ENCODE measurements at regions not wholly inside any gene's neighbourhood (a gene's known extent, or its start where the extent isn't known, plus 50 kb on each side); places are given as distances from the start of the nearest gene placed in this dataset.

- WGBS, 2 donors, result 45 to 46% methylated on average over 1 of the region's 1 CpG
- no peaks in the 10 kb centered on the region for H3K4me1 ChIP-seq
- no peak overlapping the region for H3K27ac ChIP-seq
- H3K9me3 ChIP-seq, result no peaks in the 10 kb centered on the region
- no peaks in the 10 kb centered on the region for H3K27me3 ChIP-seq
- intact Hi-C loops (cut with DNase I), result no loop called here
- no peak for ATAC-seq
- no peak for TF ChIP-seq CTCF (IDR thresholded peaks at IDR 0.05)
- FAIRE-seq, result no peak
- no peak overlapping the region for H3K4me3 ChIP-seq
- no peaks in the 10 kb centered on the region for H3K36me3 ChIP-seq
- no peak for DNase-seq
Observed at GRCh38 chrX:137982472-137983172, 416.7 kb downstream of the ZIC3 start.

GRCh38 chrX:137988470-137988869 is 422.5 kb downstream of the ZIC3 start:
- DNase-seq (no peak), FAIRE-seq (no peak), ATAC-seq (no peak)
- no peaks in the 10 kb centered on the region for H3K4me1 ChIP-seq
- intact Hi-C loops (cut with DNase I), result no loop called here
- H3K36me3 ChIP-seq, result no peaks in the 10 kb centered on the region
- 79 to 82% methylated on average over 1 of the region's 1 CpG for WGBS, 2 donors
- H3K9me3 ChIP-seq, result no peaks in the 10 kb centered on the region
- no peak overlapping the region for H3K4me3 ChIP-seq
- TF ChIP-seq CTCF (IDR thresholded peaks at IDR 0.05), result no peak
- H3K27me3 ChIP-seq, result peaks cover 0 to 4% (median 0%) of the 10 kb centered on the region in 4 donors
- no peak overlapping the region for H3K27ac ChIP-seq

DNA sequence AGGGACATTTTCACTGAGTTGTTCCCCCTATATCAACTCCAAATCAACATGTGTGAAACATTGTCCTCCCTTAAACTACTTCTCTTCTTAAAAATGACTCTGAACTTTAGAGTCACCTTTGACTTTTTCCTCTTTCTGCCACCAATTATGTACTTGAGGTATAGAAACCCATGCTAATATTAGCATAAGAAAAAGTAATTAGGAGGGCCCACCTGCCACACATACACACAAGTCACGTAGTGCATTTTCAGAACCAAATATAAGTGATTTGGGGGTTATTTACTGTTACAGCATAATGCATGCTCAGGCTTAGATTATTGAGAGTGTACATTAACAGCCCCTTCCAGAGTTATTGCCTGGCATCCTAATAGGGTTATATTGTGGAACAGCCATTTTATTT is 432.7 kb downstream of the ZIC3 start:
- WGBS, 2 donors, result 49 to 54% methylated on average over 1 of the region's 1 CpG
- H3K4me3 ChIP-seq, result no peak overlapping the region
- FAIRE-seq (no peak), DNase-seq (no peak), ATAC-seq (no peak)
- H3K27me3 ChIP-seq, result peaks cover 0 to 11% (median 0%) of the 10 kb centered on the region in 4 donors
- no peaks in the 10 kb centered on the region for H3K9me3 ChIP-seq
- no peak for TF ChIP-seq CTCF (IDR thresholded peaks at IDR 0.05)
- no peaks in the 10 kb centered on the region for H3K36me3 ChIP-seq
- no peaks in the 10 kb centered on the region for H3K4me1 ChIP-seq
- H3K27ac ChIP-seq, result no peak overlapping the region
- intact Hi-C loops (cut with DNase I), result no loop called here

DNA sequence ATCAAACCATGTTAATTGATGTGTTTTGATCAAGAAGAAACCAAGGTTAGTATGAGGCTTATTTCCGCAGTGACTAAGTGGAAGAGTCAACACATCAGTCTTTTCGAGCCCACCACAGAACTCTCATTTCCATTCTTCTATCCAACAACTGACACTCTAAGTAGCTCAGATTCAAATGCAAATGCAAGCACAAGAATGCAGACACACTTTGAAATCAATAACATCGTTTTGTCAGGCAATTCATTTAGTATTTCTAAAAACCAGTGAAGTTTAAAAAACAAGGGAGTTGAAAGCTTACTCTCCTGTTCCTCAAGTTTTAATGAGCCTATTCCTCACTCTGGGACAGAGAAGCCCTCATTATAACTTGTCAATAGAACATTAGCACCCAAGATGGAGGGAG is 433.1 kb downstream of the ZIC3 start:
- Histone ChIP-seq H3K27ac (no peak overlapping the region), H3K9me3 (no peaks in the 10 kb centered on the region), H3K4me1 (no peaks in the 10 kb centered on the region), H3K36me3 (no peaks in the 10 kb centered on the region), H3K27me3 (peaks cover 0 to 11% (median 0%) of the 10 kb centered on the region in 4 donors), H3K4me3 (no peak overlapping the region)
- WGBS, 2 donors, result 32 to 36% methylated on average over 3 of the region's 3 CpGs
- no peak for FAIRE-seq
- DNase-seq, result no peak
- intact Hi-C loops (cut with DNase I), result no loop called here
- no peak for TF ChIP-seq CTCF (IDR thresholded peaks at IDR 0.05)
- ATAC-seq, result no peak

GRCh38 chrX:137999552-137999951 is 433.6 kb downstream of the ZIC3 start:
- H3K9me3 ChIP-seq, result no peaks in the 10 kb centered on the region
- no peaks in the 10 kb centered on the region for H3K4me1 ChIP-seq
- H3K27me3 ChIP-seq, result peaks cover 0 to 11% (median 0%) of the 10 kb centered on the region in 4 donors
- DNase-seq, result no peak
- no peak overlapping the region for H3K27ac ChIP-seq
- WGBS, 2 donors, result 18 to 23% methylated on average over 3 of the region's 3 CpGs
- TF ChIP-seq CTCF (IDR thresholded peaks at IDR 0.05), result no peak
- intact Hi-C loops (cut with DNase I), result no loop called here
- H3K4me3 ChIP-seq, result no peak overlapping the region
- no peak for ATAC-seq
- no peak for FAIRE-seq
- no peaks in the 10 kb centered on the region for H3K36me3 ChIP-seq
